ENCODE measurements at regions not wholly inside any gene's neighbourhood (a gene's known extent, or its start where the extent isn't known, plus 50 kb on each side); places are given as distances from the start of the nearest gene placed in this dataset.
"Not testable (repeated sequence)": the region's sequence is repeated elsewhere in the genome, so short reads cannot be mapped to it uniquely, and the experiment has no call there.

- peak; percentile 40 for DNase-seq
These were observed 334.0 kb upstream of the NDST3 start for GRCh38 chr4:117700111-117700892.

GRCh38 chr4:117702353-117702752, 331.9 kb upstream of the NDST3 start:
- no peak for DNase-seq

GRCh38 chr4:117704721-117705120, 329.6 kb upstream of the NDST3 start:
- DNase-seq, result no peak

- no peak for DNase-seq
These were observed 293.6 kb upstream of the NDST3 start for GRCh38 chr4:117740736-117741135.

- not testable (repeated sequence) for DNase-seq
These were observed 288.9 kb upstream of the NDST3 start for GRCh38 chr4:117745379-117745778.

- DNase-seq, result no peak
These were observed 278.8 kb upstream of the NDST3 start for GRCh38 chr4:117755438-117755837.

- DNase-seq, result no peak
These were observed 265.7 kb upstream of the NDST3 start for GRCh38 chr4:117768610-117769009.

- DNase-seq, result no peak
These were observed 263.8 kb upstream of the NDST3 start for GRCh38 chr4:117770269-117771102.

GRCh38 chr4:117771647-117772337, 262.5 kb upstream of the NDST3 start:
- peak; percentile 4 for DNase-seq

- DNase-seq, result no peak
These were observed 261.0 kb upstream of the NDST3 start for GRCh38 chr4:117773064-117773936.

GRCh38 chr4:117777721-117778120, 256.6 kb upstream of the NDST3 start:
- DNase-seq, result no peak

- no peak for DNase-seq
These were observed 250.6 kb upstream of the NDST3 start for GRCh38 chr4:117783716-117784115.

GRCh38 chr4:117784266-117784665, 250.0 kb upstream of the NDST3 start:
- DNase-seq, result no peak

- no peak for DNase-seq
These were observed 247.7 kb upstream of the NDST3 start for GRCh38 chr4:117786566-117786965.

- no peak for DNase-seq
These were observed 240.3 kb upstream of the NDST3 start for GRCh38 chr4:117793845-117794480.

GRCh38 chr4:117796677-117797076, 237.6 kb upstream of the NDST3 start:
- no peak for DNase-seq

- DNase-seq, result no peak
These were observed 233.7 kb upstream of the NDST3 start for GRCh38 chr4:117800636-117801035.

GRCh38 chr4:117801756-117802155, 232.5 kb upstream of the NDST3 start:
- DNase-seq, result no peak

GRCh38 chr4:117811731-117812130, 222.6 kb upstream of the NDST3 start:
- no peak for DNase-seq

- DNase-seq, result no peak
These were observed 219.7 kb upstream of the NDST3 start for GRCh38 chr4:117814277-117815246.

GRCh38 chr4:117817301-117817700, 217.0 kb upstream of the NDST3 start:
- peak; percentile 41 for DNase-seq

Data from hematopoietic multipotent progenitor cell treated with erythropoietin and hydrocortisone succinate and interleukin-3 and kit ligand, for 4 days (in vitro differentiated cells).